Renal pelvis (tissue), 1 donor: ENCODE measurements at regions not wholly inside any gene's neighbourhood (a gene's known extent, or its start where the extent isn't known, plus 50 kb on each side); places are given as distances from the start of the nearest gene placed in this dataset.
"Not testable (repeated sequence)": the region's sequence is repeated elsewhere in the genome, so short reads cannot be mapped to it uniquely, and the experiment has no call there.

Source experiments
- DNase-seq: peaks from one replicate; pipeline ENCODE4 v3.0.0-alpha.2; 2013

DNA sequence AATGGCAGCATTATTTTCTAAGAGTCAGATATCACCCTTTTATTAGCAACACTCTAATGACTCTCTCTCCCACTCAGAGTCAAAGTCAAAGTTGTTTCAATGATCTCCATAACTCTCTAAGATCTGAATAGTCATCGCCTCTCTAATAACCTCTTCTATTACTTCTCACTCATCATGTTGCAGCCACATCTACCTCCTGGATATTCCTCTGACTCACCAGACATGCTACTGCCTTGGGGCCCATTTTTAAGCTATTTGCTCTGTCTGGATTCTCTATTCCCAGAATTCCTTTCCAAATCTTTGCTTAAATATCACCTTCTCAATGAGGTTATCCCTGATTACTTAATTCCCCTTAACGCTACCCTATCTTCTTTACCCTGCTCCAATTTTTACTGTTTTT, 391.8 kb upstream of the MAGEB16 start:
- DNase-seq, result no peak

GRCh38 chrX:35416782-35417181, 381.4 kb upstream of the MAGEB16 start:
- DNase-seq, result no peak

- no peak for DNase-seq
Measured at GRCh38 chrX:35432056-35432455, 366.1 kb upstream of the MAGEB16 start.

DNA sequence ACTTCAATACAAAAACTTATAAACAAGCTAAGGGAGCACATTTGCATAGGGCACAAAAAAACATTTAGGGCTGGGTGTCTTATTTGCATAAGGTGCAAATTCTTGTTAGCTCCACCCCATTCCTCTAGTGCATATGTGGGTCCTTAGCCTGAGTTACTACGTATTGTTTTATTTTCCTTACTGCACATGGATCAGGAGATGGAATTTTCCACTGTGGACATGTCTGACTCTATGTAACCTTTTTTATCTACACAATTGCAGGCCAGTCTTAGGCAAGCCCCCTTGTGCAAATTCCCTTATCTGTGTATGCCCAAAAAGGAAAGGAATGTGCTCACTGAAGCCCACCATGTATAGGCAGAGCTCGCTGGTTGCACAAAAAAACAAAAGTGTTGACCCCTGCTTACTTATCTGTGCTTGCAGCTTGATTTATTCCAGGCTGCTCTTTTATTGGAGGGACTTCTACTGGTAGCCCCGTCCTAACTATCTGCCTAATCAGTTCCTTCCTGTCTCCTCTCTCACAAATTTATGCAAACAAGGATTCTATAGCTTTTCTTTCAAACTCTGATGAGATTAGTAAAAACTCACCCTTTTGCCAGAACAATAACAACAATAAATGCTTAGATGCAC, 359.0 kb upstream of the MAGEB16 start:
- no peak for DNase-seq

GRCh38 chrX:35439692-35440091, 358.4 kb upstream of the MAGEB16 start:
- no peak for DNase-seq

DNA sequence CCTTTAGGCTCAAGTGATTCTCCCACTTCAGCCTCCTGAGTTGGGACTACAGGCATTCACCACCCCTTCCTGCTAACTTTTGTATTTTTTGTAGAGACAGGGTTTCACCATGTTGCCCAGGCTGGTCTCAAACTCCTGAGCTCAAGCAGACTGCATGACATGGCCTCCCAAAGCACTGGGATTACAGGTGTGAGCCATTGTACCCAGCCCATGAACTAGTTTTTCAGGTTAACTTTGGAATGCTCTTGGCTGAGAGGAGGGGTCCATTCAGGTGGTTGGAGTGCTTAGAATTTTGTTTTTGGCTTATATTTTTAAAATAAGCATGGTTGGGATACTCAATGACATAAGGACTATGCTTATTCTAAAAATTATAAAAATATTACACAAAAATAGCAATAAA, 355.7 kb upstream of the MAGEB16 start:
- no peak for DNase-seq

DNA sequence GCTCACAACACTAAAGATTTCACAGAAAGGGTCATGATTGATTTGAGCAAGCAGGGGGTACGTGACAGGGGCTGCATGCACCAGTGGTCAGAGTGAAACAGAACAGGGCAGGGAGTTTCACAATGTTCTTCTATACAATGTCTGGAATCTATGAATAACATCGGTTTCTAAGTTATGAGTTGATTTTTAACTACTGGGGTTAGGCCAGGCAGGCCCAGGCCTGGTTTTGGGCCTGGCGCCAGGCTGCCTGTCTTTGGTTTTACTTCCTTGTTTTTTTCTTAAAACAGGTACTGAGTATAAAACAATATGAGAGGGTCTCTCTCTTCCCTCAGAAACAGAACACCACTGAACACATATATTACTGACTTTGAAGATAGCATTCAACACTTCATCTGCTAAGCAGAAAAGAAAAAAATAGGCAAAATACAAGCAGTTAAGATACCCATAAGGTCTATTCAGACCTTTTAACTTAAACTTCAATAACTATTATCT, 355.0 kb upstream of the MAGEB16 start:
- not testable (repeated sequence) for DNase-seq

- no peak for DNase-seq
Measured at GRCh38 chrX:35444671-35445355, 353.3 kb upstream of the MAGEB16 start.

GRCh38 chrX:35445912-35446311, 352.2 kb upstream of the MAGEB16 start:
- DNase-seq, result no peak

DNA sequence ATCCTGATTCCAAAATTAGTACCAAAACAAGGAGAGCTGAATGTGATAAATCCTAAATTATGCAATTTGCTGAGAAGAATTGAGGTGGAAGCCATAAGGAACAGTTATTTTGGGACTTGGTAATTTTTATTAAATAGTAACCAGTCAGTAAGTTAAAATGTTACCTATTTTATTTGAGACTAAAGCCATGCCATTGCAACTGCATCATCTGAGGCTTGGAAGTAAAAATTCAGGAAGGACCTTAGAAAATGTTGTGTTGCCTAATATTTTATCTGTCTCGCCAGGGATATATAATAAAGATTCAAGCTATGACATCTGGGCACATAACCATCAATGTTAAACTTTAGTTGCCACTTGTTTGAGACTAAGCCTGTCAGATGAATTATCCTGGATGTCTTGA, 341.3 kb upstream of the MAGEB16 start:
- no peak for DNase-seq

DNA sequence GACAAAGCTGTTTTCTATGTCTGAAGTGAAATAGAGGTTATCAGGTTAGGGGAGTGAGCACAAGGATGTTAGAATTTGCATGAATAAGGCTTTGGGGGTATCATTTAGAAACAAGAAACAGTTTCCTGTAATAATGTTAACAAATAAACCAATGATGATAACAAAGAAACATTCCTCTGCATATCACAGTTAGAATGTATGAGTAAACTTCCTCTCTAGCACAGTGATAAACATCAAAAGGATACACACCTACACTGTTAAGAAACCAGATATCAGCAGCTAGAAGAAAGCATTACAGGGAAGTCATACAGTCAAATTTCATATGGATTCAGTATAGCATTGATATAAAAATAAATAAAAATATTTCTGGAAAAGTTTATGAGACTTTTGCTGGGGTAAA, 340.0 kb upstream of the MAGEB16 start:
- no peak for DNase-seq

DNA sequence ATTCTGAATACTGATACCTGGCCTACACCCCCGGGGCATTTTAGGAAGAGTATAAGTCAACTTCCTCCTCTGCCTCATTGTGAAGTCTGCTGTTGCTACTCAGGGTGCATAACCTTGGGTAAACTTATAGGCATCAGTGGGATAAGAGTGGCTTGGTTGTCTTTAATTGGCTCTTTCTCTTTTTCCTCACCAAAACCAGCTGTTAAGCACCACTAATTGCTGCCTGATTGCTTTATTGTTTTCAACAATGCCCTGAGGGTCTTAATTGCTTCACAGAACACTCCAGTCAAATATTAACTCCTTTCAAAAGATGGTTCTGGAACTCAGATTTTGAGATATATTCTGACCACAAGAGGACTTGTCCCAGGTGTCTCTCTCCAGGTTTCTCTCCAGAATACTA, 337.0 kb upstream of the MAGEB16 start:
- no peak for DNase-seq

- DNase-seq, result not testable (repeated sequence)
Measured at GRCh38 chrX:35496671-35497070, 301.5 kb upstream of the MAGEB16 start.

- not testable (repeated sequence) for DNase-seq
Measured at GRCh38 chrX:35497453-35497852, 300.7 kb upstream of the MAGEB16 start.

- no peak for DNase-seq
Measured at GRCh38 chrX:35499071-35499862, 298.9 kb upstream of the MAGEB16 start.

DNA sequence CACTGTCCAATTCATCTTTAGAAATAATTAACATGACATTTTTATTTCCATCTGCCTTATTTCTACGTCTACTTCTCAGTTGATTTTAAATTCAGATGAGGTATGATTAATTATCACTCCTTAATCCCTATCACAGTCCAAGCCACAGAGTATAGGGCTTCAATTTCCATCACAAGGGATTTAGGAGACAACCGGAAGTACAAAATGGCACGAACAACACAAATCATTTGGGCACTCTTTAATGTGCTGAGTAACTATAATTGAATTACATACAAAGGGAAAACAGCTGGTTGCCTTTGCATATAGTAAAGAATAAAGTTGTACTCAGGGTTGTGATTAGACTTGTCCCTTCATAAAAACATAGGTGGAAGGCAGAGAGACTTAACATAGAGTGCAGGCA, 290.4 kb upstream of the MAGEB16 start:
- peak; percentile 16 for DNase-seq

DNA sequence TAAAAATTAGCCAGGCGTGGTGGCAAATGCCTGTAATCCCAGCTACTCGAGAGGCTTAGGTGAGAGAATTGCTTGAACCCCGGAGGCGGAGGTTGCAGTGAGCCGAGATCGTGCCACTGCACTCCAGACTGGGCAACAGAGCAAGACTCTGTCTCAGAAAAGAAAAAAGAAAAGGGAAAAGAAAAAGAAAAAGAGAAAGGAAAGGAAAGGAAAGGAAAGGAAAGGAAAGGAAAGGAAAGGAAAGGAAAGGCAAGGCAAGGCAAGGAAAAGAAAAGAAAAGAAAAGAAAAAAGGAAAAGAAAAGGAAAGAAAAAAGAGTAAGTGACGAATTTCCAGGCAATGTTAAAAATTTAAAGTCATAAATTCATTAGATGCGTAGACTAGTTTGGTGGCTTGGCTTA, 250.1 kb upstream of the MAGEB16 start:
- DNase-seq, result not testable (repeated sequence)

GRCh38 chrX:35557916-35558315, 240.2 kb upstream of the MAGEB16 start:
- DNase-seq, result no peak

GRCh38 chrX:35561985-35562384, 236.2 kb upstream of the MAGEB16 start:
- DNase-seq, result no peak

DNA sequence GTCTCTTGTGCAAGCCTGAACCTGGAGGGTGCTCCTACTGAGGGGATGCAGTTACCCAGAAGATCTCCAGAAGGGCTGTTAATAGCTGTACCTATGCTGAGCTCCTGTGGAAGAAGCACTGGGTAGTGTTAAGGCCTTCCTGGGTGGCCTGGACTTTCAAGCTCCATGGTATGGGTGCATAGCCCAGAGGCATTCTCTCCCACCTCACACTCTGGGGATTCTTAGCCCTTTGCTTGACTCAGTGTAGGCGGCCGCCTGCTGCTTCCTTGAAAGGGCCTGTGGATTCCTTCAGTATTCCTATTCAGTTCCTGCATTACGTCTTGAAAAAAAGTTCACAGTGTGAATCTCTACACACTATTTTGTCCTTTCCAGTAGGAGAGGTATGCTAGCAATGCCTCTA, 235.7 kb upstream of the MAGEB16 start:
- DNase-seq, result no peak

GRCh38 chrX:35590210-35590609, 207.9 kb upstream of the MAGEB16 start:
- DNase-seq, result no peak

DNA sequence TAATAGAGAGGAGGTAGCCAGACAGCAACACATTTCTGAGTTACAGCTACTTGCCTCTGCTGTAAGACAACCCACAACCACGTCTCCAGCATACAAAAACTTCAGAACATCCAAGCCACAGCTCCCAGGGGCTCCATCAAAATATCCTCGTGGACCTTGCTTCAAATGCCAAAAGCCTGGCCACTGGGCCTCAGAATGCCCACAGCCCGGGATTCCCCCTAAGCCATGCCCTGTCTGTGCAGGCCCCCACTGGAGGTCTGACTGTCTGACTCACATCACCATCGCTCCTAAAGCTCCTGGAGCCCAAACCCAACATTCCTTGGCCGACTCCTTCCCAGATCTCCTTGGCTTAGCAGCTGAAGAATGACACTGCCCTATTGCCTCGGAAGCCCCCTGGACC, 186.6 kb upstream of the MAGEB16 start:
- DNase-seq, result not testable (repeated sequence)

GRCh38 chrX:35617836-35618235, 180.3 kb upstream of the MAGEB16 start:
- DNase-seq, result no peak
